Neural progenitor cell (in vitro differentiated cells): ENCODE measurements at regions not wholly inside any gene's neighbourhood (a gene's known extent, or its start where the extent isn't known, plus 50 kb on each side); places are given as distances from the start of the nearest gene placed in this dataset.

Experiments
- DNase-seq: peaks from one replicate; pipeline ENCODE4 v3.0.0-alpha.2; 2016; ENCODE audit warnings: low spot score
- H2AFZ ChIP-seq: fragments of 200-600 bp; sonication (generic); replicated peaks from 2 replicates; pipeline ENCODE4 v1.6.1; 2016; ENCODE audit warnings: antibody characterized with exemption
- H3F3A ChIP-seq: fragments of 200-600 bp; sonication (generic); 2 replicates; pipeline ENCODE4 v1.6.1; 2016; ENCODE audit warnings: antibody characterized with exemption, low read depth
- H3K27ac ChIP-seq: fragments of 200-600 bp; sonication (generic); 2 replicates; pipeline ENCODE4 v1.5.1; 2016; ENCODE audit warnings: mild to moderate bottlenecking
- H3K27me3 ChIP-seq: fragments of 200-600 bp; sonication (generic); 2 replicates; pipeline ENCODE4 v1.6.1; 2016; ENCODE audit warnings: mild to moderate bottlenecking, moderate library complexity
- H3K36me3 ChIP-seq: fragments of 200-600 bp; sonication (generic); 2 replicates; pipeline ENCODE4 v1.5.1; 2016
- H3K4me1 ChIP-seq: fragments of 200-600 bp; sonication (generic); 2 replicates; pipeline ENCODE4 v1.6.1; 2016; ENCODE audit warnings: mixed run types
- H3K4me2 ChIP-seq: fragments of 200-600 bp; sonication (generic); 2 replicates; pipeline ENCODE4 v1.6.1; 2016
- H3K4me3 ChIP-seq: fragments of 200-600 bp; sonication (generic); 2 replicates; pipeline ENCODE4 v1.5.1; 2016
- H3K79me2 ChIP-seq: fragments of 200-600 bp; sonication (generic); 2 replicates; pipeline ENCODE4 v1.6.1; 2016; ENCODE audit warnings: low read depth
- H3K9ac ChIP-seq: fragments of 200-600 bp; sonication (generic); 2 replicates; pipeline ENCODE4 v1.6.1; 2016
- H3K9me3 ChIP-seq: fragments of 200-600 bp; sonication (generic); 2 replicates; pipeline ENCODE4 v1.5.1; 2016; ENCODE audit warnings: low read depth
- H4K20me1 ChIP-seq: fragments of 200-600 bp; sonication (generic); 2 replicates; pipeline ENCODE4 v1.6.1; 2016; ENCODE audit warnings: low read depth
- H3K27ac Mint-ChIP-seq: 3 replicates; pipeline ENCODE4 v1.8.0; 2021; ENCODE audit warnings: mixed read lengths
- H3K27me3 Mint-ChIP-seq: 2 replicates; pipeline ENCODE4 v1.8.0; 2022; ENCODE audit warnings: low read depth, mild to moderate bottlenecking, inconsistent platforms, moderate library complexity, mixed read lengths; ENCODE audit not compliant: insufficient read depth
- H3K36me3 Mint-ChIP-seq: 3 replicates; pipeline ENCODE4 v1.8.0; 2021; ENCODE audit warnings: mixed read lengths
- H3K4me1 Mint-ChIP-seq: 3 replicates; pipeline ENCODE4 v1.8.0; 2021; ENCODE audit warnings: mixed read lengths
- H3K4me3 Mint-ChIP-seq: 3 replicates; pipeline ENCODE4 v1.8.0; 2021; ENCODE audit warnings: mild to moderate bottlenecking, moderate library complexity, mixed read lengths
- H3K9me3 Mint-ChIP-seq: 3 replicates; pipeline ENCODE4 v1.8.0; 2020; ENCODE audit warnings: mixed read lengths
- CTCF ChIP-seq: fragments of 200-600 bp; sonication (generic); IDR thresholded peaks from 2 replicates; pipeline ENCODE4 v1.5.1; 2017; ENCODE audit warnings: antibody characterized with exemption, mild to moderate bottlenecking
- EZH2 ChIP-seq: fragments of 200-600 bp; sonication (generic); IDR thresholded peaks from 2 replicates; pipeline ENCODE4 v1.6.1; 2017; ENCODE audit warnings: antibody characterized with exemption, mild to moderate bottlenecking, moderate library complexity
- EZH2phosphoT487 ChIP-seq: fragments of 200-600 bp; sonication (generic); IDR thresholded peaks from 2 replicates; pipeline ENCODE4 v1.6.1; 2017; ENCODE audit warnings: antibody characterized with exemption

GRCh38 chr4:19721587-19721986, 530.1 kb upstream of the SLIT2 start:
- no peaks in the 10 kb centered on the region for H3K79me2 ChIP-seq
- H3K27me3 ChIP-seq = no peaks in the 10 kb centered on the region
- H3K4me2 ChIP-seq = no peak overlapping the region
- no peak overlapping the region for H3K27ac Mint-ChIP-seq
- H3K36me3 Mint-ChIP-seq = no peaks in the 10 kb centered on the region
- H3K9ac ChIP-seq = no peak overlapping the region
- no peak overlapping the region for H3K27ac ChIP-seq
- H4K20me1 ChIP-seq = no peaks in the 10 kb centered on the region
- TF ChIP-seq EZH2 (no peak), EZH2phosphoT487 (no peak), CTCF (no peak)
- no peaks in the 10 kb centered on the region for H3K9me3 Mint-ChIP-seq
- no peaks in the 10 kb centered on the region for H3K36me3 ChIP-seq
- no peaks in the 10 kb centered on the region for H3F3A ChIP-seq
- no peak overlapping the region for H3K4me3 Mint-ChIP-seq
- DNase-seq = no peak
- H3K27me3 Mint-ChIP-seq = no peaks in the 10 kb centered on the region
- H3K4me1 Mint-ChIP-seq = peaks cover 3% of the 10 kb centered on the region
- H3K4me1 ChIP-seq = no peaks in the 10 kb centered on the region
- H2AFZ ChIP-seq = no peak overlapping the region
- H3K4me3 ChIP-seq = no peak overlapping the region
- H3K9me3 ChIP-seq = no peaks in the 10 kb centered on the region

GRCh38 chr4:19720610-19721009, 531.1 kb upstream of the SLIT2 start:
- peaks cover 10% of the 10 kb centered on the region for H3K4me1 Mint-ChIP-seq

GRCh38 chr4:19720190-19720589, 531.5 kb upstream of the SLIT2 start:
- Histone ChIP-seq H3K36me3 (no peaks in the 10 kb centered on the region), H3K27me3 (no peaks in the 10 kb centered on the region), H3K27ac (no peak overlapping the region), H3F3A (no peaks in the 10 kb centered on the region), H4K20me1 (no peaks in the 10 kb centered on the region), H3K4me1 (no peaks in the 10 kb centered on the region), H3K79me2 (no peaks in the 10 kb centered on the region), H3K9ac (no peak overlapping the region), H3K9me3 (no peaks in the 10 kb centered on the region), H3K4me3 (no peak overlapping the region), H3K4me2 (no peak overlapping the region), H2AFZ (no peak overlapping the region)
- DNase-seq = no peak
- no peaks in the 10 kb centered on the region for H3K36me3 Mint-ChIP-seq
- H3K4me1 Mint-ChIP-seq = peaks cover 10% of the 10 kb centered on the region
- no peaks in the 10 kb centered on the region for H3K9me3 Mint-ChIP-seq
- no peak overlapping the region for H3K27ac Mint-ChIP-seq
- no peak overlapping the region for H3K4me3 Mint-ChIP-seq
- TF ChIP-seq EZH2 (no peak), EZH2phosphoT487 (no peak), CTCF (no peak)
- no peaks in the 10 kb centered on the region for H3K27me3 Mint-ChIP-seq

More at GRCh38 chr4:19720610-19721009, 531.1 kb upstream of the SLIT2 start:
- TF ChIP-seq CTCF (no peak), EZH2phosphoT487 (no peak), EZH2 (no peak)
- Histone ChIP-seq H3K4me2 (no peak overlapping the region), H3K27me3 (no peaks in the 10 kb centered on the region), H3K27ac (no peak overlapping the region), H4K20me1 (no peaks in the 10 kb centered on the region), H3K4me3 (no peak overlapping the region), H3K4me1 (no peaks in the 10 kb centered on the region), H3K9ac (no peak overlapping the region), H3F3A (no peaks in the 10 kb centered on the region), H3K79me2 (no peaks in the 10 kb centered on the region), H3K36me3 (no peaks in the 10 kb centered on the region), H3K9me3 (no peaks in the 10 kb centered on the region), H2AFZ (no peak overlapping the region)
- H3K4me3 Mint-ChIP-seq = no peak overlapping the region
- no peaks in the 10 kb centered on the region for H3K36me3 Mint-ChIP-seq
- no peaks in the 10 kb centered on the region for H3K27me3 Mint-ChIP-seq
- H3K9me3 Mint-ChIP-seq = no peaks in the 10 kb centered on the region
- H3K27ac Mint-ChIP-seq = no peak overlapping the region
- DNase-seq = no peak

- H3K9me3 Mint-ChIP-seq = peaks cover 2% of the 10 kb centered on the region
- no peak overlapping the region for H3K27ac ChIP-seq
- H3K27ac Mint-ChIP-seq = no peak overlapping the region
These were observed 539.8 kb upstream of the SLIT2 start for GRCh38 chr4:19711871-19712270.

More at GRCh38 chr4:19711871-19712270, 539.8 kb upstream of the SLIT2 start:
- no peak for DNase-seq
- H3K79me2 ChIP-seq = no peaks in the 10 kb centered on the region
- H3K4me3 Mint-ChIP-seq = no peak overlapping the region
- H4K20me1 ChIP-seq = no peaks in the 10 kb centered on the region
- no peaks in the 10 kb centered on the region for H3K27me3 ChIP-seq
- H3K36me3 Mint-ChIP-seq = no peaks in the 10 kb centered on the region
- peaks cover 10% of the 10 kb centered on the region for H3K4me1 Mint-ChIP-seq
- no peaks in the 10 kb centered on the region for H3F3A ChIP-seq
- peaks cover 6% of the 10 kb centered on the region for H3K4me1 ChIP-seq
- no peaks in the 10 kb centered on the region for H3K27me3 Mint-ChIP-seq
- H3K36me3 ChIP-seq = no peaks in the 10 kb centered on the region
- H3K9ac ChIP-seq = no peak overlapping the region
- H3K9me3 ChIP-seq = no peaks in the 10 kb centered on the region
- TF ChIP-seq CTCF (no peak), EZH2 (no peak)
- no peak overlapping the region for H3K4me2 ChIP-seq
- H2AFZ ChIP-seq = no peak overlapping the region
- no peak overlapping the region for H3K4me3 ChIP-seq
